ENCODE measurements at regions not wholly inside any gene's neighbourhood (a gene's known extent, or its start where the extent isn't known, plus 50 kb on each side); places are given as distances from the start of the nearest gene placed in this dataset.

- Histone ChIP-seq H3K27ac (ENCODE audit: low read depth, low read length) (no peak overlapping the region), H3K27me3 (ENCODE audit: control insufficient read depth, insufficient read depth, low read length) (no peaks in the 10 kb centered on the region), H3K4me3 (ENCODE audit: low read depth, low read length) (no peak overlapping the region), H3K9me3 (ENCODE audit: control insufficient read depth, insufficient read depth, low read length) (no peaks in the 10 kb centered on the region)
- DNase-seq (ENCODE audit: low read depth, low spot score): no peak
- TF ChIP-seq, protein P1, sequence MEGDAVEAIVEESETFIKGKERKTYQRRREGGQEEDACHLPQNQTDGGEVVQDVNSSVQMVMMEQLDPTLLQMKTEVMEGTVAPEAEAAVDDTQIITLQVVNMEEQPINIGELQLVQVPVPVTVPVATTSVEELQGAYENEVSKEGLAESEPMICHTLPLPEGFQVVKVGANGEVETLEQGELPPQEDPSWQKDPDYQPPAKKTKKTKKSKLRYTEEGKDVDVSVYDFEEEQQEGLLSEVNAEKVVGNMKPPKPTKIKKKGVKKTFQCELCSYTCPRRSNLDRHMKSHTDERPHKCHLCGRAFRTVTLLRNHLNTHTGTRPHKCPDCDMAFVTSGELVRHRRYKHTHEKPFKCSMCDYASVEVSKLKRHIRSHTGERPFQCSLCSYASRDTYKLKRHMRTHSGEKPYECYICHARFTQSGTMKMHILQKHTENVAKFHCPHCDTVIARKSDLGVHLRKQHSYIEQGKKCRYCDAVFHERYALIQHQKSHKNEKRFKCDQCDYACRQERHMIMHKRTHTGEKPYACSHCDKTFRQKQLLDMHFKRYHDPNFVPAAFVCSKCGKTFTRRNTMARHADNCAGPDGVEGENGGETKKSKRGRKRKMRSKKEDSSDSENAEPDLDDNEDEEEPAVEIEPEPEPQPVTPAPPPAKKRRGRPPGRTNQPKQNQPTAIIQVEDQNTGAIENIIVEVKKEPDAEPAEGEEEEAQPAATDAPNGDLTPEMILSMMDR (IDR thresholded peaks at IDR 0.05; ENCODE audit: low read depth, low read length): no peak
- POLR2A ChIA-PET: no interaction called here
- CTCF ChIA-PET: no interaction called here
Observed at GRCh38 chr2:200230716-200231115, 75.8 kb upstream of the SPATS2L start.

- ChIA-PET POLR2A (no interaction called here), CTCF (interaction anchor here (0.7 kb wide), 1 partner anchor 255 kb away, joined by 3 read pairs; no protein-coding TSS in a partner anchor)
- Histone ChIP-seq H3K9me3 (ENCODE audit: control insufficient read depth, insufficient read depth, low read length) (no peaks in the 10 kb centered on the region), H3K4me3 (ENCODE audit: low read depth, low read length) (no peak overlapping the region), H3K27me3 (ENCODE audit: control insufficient read depth, insufficient read depth, low read length) (no peaks in the 10 kb centered on the region), H3K27ac (ENCODE audit: low read depth, low read length) (no peak overlapping the region)
- TF ChIP-seq, protein P1 (IDR thresholded peaks at IDR 0.05; ENCODE audit: low read depth, low read length): no peak
- no peak for DNase-seq (ENCODE audit: low read depth, low spot score)
Observed at GRCh38 chr2:200235533-200235932, 71.0 kb upstream of the SPATS2L start.

- Histone ChIP-seq H3K27me3 (ENCODE audit: control insufficient read depth, insufficient read depth, low read length) (no peaks in the 10 kb centered on the region), H3K27ac (ENCODE audit: low read depth, low read length) (no peak overlapping the region), H3K4me3 (ENCODE audit: low read depth, low read length) (no peak overlapping the region), H3K9me3 (ENCODE audit: control insufficient read depth, insufficient read depth, low read length) (no peaks in the 10 kb centered on the region)
- DNase-seq (ENCODE audit: low read depth, low spot score): no peak
- ChIA-PET POLR2A (no interaction called here), CTCF (no interaction called here)
- TF ChIP-seq, protein P1 (IDR thresholded peaks at IDR 0.05; ENCODE audit: low read depth, low read length): no peak
Observed at GRCh38 chr2:200239216-200239615, 67.3 kb upstream of the SPATS2L start.

DNA sequence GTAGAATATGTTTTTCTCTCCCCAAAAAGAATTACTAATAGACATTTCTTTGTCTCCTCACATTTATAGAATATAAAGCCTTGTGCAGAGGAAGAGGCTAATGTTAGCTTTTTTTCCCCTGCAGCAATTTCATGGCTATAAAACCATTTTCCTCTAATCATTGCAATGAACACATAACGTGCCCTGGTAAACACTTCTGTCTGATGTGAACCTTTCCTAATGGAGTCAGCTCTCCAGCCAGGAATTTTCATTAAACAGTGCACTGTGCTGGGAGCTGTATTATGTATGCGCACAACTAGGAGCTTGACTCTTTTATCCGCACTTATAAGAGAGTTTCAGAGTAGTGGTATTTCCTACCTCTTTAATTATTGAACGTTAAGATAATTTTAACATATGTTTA is 63.9 kb upstream of the SPATS2L start:
- Histone ChIP-seq H3K27ac (ENCODE audit: low read depth, low read length) (no peak overlapping the region), H3K9me3 (ENCODE audit: control insufficient read depth, insufficient read depth, low read length) (no peaks in the 10 kb centered on the region), H3K27me3 (ENCODE audit: control insufficient read depth, insufficient read depth, low read length) (no peaks in the 10 kb centered on the region), H3K4me3 (ENCODE audit: low read depth, low read length) (no peak overlapping the region)
- ChIA-PET CTCF (no interaction called here), POLR2A (no interaction called here)
- TF ChIP-seq, protein P1 (IDR thresholded peaks at IDR 0.05; ENCODE audit: low read depth, low read length): no peak
- DNase-seq (ENCODE audit: low read depth, low spot score): no peak

DNA sequence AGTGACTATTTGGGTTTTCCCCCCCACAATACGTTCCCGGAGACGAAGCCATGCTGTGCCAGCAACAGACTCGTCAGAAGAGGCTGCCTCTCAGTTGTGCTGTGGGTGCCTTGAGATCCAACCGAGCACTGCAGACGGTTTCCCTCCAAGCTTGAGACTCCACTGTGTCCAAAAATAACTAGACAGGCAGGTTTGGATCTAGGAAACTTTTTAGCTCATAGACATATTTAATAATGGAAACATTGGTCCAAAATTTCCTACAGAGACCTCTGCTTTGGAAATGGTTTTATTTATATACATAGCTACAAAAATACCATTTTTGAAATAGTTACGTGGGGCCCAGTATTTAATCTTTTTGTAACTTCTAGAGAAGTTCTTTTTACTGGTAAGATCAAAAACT is 63.1 kb upstream of the SPATS2L start:
- TF ChIP-seq, protein P1 (IDR thresholded peaks at IDR 0.05; ENCODE audit: low read depth, low read length): no peak
- ChIA-PET POLR2A (interaction anchor here (0.7 kb wide), 1 partner anchor 86 kb away, joined by 6 read pairs; no protein-coding TSS in a partner anchor), CTCF (interaction anchor here (1.0 to 1.6 kb wide), 2 partner anchors 262 to 269 kb away, joined by 3 read pairs; no protein-coding TSS in a partner anchor)
- no peaks in the 10 kb centered on the region for H3K9me3 ChIP-seq (ENCODE audit: control insufficient read depth, insufficient read depth, low read length)
- no peak overlapping the region for H3K4me3 ChIP-seq (ENCODE audit: low read depth, low read length)
- H3K27me3 ChIP-seq (ENCODE audit: control insufficient read depth, insufficient read depth, low read length): no peaks in the 10 kb centered on the region
- H3K27ac ChIP-seq (ENCODE audit: low read depth, low read length): no peak overlapping the region
- no peak for DNase-seq (ENCODE audit: low read depth, low spot score)

Data from AG04450 (cell line).